GM21619 (cell line): ENCODE measurements at regions not wholly inside any gene's neighbourhood (a gene's known extent, or its start where the extent isn't known, plus 50 kb on each side); places are given as distances from the start of the nearest gene placed in this dataset.
"Not testable (repeated sequence)": the region's sequence is repeated elsewhere in the genome, so short reads cannot be mapped to it uniquely, and the experiment has no call there.

Experiments used
- ATAC-seq: cut with Tn5 transposase; IDR thresholded peaks from one replicate; pipeline ENCODE4 v1.9.1; 2021; ENCODE audit not compliant: unreplicated experiment

GRCh38 chr12:97983796-97984195, 521.2 kb downstream of the RMST start:
- ATAC-seq = no peak

GRCh38 chr12:97984436-97984835, 521.8 kb downstream of the RMST start:
- ATAC-seq = no peak

- ATAC-seq = no peak
Measured at GRCh38 chr12:97984974-97985580, 522.5 kb downstream of the RMST start.

GRCh38 chr12:97985834-97986233, 523.2 kb downstream of the RMST start:
- ATAC-seq = no peak

DNA sequence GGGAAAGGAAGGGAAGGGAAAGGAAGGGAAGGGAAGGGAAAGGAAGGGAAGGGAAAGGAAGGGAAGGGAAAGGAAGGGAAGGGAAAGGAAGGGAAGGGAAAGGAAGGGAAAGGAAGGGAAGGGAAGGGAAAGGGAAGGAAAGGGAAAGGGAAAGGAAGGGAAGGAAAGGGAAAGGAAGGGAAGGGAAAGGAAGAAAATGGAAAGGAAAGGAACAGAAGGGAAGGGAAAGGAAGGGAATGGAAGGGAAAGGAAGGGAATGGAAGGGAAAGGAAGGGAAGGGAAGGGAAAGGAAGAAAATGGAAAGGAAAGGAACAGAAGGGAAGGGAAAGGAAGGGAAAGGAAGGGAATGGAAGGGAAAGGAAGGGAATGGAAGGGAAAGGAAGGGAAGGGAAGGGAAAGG, 526.0 kb downstream of the RMST start:
- ATAC-seq = not testable (repeated sequence)

DNA sequence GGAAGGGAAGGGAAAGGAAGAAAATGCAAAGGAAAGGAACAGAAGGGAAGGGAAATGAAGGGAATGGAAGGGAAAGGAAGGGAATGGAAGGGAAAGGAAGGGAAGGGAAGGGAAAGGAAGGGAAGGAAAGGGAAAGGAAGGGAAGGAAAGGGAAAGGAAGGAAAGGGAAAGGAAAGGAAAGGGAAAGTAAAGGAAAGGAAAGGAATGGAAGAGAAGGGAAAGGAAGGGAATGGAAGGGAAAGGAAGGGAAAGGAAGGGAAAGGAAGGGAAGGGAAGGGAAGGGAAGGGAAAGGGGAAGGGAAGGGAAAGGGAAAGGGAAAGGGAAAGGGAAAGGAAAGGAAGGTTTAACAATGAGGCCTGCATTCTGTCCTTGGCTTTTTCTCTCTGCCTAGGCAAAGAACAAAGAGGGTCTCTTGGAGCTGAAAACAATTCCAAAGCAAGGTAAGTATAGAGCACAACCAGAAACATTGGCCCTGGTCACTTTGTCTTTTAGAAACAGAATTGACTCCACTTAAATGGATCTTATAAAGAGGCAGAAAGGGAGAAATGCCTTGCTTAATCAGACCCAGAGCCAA, 525.9 kb upstream of the TMPO start:
- ATAC-seq = no peak

- no peak for ATAC-seq
Measured at GRCh38 chr12:97994746-97995484, 520.5 kb upstream of the TMPO start.

GRCh38 chr12:97995559-97995958, 519.8 kb upstream of the TMPO start:
- ATAC-seq = no peak

DNA sequence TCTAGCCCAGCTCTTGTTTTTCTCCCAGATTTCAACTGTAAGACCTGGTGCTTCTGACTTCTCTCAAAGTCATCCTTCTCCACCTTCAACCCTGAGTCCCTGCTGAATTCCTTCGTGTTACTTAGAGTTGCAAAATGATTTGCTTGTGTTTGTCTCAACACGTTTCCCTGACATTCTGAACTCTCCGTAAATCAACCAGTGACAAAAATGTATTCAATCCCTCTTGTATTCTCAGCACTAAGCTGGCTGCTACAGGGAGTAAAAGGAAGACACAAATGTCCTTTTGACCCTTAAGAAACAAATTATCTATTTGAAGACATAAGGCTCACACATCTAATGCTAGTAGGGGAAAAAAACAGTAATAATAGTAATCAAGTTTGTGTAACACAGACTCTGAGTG, 514.0 kb upstream of the TMPO start:
- no peak for ATAC-seq

- ATAC-seq = peak; percentile 72
Measured at GRCh38 chr12:98002887-98003493, 512.4 kb upstream of the TMPO start.

DNA sequence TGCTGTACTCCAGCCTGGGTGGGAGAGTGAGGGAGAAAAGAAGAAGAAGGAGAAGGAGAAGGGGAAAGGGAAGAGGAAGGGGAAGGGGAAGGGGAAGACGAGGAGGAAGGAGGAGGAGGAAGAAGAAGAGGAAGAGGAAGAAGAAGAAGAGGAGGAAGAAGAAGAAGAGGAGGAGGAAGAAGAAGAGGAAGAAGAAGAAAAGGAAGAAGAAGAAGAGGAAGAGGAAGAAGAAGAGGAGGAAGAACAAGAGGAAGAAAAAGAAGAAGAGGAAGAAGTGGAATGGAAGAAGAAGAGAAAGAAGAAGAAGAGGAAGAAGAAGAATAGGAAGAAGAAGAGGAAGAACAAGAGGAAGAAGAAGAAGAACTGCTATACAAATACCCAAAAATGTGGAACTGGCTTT, 507.4 kb upstream of the TMPO start:
- no peak for ATAC-seq

DNA sequence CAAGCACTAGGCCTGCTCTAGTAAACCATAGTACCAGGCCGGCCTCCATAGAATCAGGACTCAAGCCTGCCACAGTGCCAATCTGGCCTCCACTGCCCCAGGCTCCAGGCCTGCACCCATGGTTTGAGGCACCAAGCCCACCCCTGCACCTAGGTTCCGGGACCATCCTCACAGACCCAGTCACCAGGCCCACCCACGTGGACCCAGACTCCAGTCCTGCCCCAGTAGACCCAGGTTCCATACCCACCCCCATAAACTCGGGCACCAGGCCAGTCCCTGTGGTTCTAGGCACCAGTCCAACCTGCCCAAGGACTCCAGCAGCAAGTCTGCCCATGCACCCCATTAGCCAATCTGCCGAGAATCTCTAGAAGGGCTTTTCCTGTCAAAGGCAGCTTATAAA, 501.8 kb upstream of the TMPO start:
- no peak for ATAC-seq

DNA sequence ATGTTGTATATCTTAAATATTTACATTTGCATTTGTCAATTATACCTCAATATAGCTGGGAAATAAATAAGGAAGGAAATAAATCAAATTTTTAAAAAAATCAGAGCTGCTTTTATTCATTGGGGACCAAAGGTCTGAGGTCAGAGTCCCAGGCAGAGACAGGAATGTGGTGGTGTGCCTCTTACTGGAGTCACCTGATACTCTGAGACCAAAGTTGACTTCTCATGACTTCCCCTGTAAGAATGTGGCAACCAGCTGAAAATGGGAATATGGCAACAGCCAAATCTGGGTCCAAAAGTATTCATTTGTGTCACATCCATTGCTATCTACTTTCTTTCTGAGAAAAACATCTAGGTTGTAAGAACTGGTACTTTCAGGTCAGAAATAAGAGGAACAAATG, 496.6 kb upstream of the TMPO start:
- no peak for ATAC-seq

DNA sequence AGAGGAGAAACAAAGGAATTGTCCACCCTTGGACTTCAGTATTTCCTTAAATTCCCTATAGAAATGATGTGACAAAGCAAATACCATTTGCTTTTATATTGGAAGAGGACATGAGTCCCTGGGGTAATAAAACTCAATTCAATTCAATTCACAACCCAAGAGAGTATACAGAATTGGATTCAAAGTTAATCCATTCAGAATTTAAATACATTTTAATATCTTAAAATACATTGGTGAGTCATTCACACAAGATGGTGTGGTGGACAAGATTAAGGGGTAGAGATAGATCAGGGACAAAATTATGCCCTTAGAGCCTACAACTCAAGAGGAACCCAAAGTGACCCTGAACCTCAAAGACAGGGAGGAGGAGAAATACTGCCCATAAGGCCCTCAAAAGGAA, 495.0 kb upstream of the TMPO start:
- ATAC-seq = no peak

DNA sequence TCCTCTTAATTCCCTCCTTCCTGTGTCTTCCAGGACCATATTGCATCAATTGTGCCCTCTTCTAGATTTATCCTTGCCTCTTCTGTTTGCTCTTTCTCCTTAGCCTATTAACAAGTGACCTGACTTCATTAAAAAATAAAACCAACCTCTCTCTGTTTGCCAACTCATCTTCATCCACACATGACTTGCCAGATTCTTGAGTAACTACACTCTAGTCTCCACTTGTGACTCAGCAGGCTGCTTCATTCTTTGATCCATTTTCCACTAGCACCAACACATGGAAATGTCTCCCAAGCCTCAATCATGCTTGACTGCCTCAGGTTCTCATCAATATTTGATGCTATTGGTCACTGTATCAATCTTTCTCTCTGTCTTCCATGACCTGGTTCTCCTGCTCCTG, 492.4 kb upstream of the TMPO start:
- ATAC-seq = no peak

GRCh38 chr12:98037401-98038140, 477.8 kb upstream of the TMPO start:
- no peak for ATAC-seq

- ATAC-seq = no peak
Measured at GRCh38 chr12:98042668-98043067, 472.7 kb upstream of the TMPO start.

DNA sequence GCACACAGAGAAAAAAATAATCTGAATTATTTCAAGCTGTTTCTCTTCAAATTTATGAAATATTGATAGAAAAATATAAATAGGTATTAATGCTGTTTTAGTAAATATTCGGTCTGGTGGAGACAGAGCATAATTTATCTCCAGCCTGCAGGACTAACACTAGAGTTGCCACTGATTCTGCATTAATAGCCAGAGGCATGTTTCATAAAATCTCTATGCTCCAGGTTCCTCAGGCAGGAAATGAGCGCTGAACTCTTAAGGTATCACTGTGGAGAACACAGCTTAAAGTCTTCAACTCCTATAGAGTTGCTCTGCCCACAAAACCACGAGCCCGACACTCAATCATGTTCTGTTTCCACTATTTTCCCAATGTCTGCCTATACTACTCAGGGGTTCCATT, 470.0 kb upstream of the TMPO start:
- no peak for ATAC-seq

DNA sequence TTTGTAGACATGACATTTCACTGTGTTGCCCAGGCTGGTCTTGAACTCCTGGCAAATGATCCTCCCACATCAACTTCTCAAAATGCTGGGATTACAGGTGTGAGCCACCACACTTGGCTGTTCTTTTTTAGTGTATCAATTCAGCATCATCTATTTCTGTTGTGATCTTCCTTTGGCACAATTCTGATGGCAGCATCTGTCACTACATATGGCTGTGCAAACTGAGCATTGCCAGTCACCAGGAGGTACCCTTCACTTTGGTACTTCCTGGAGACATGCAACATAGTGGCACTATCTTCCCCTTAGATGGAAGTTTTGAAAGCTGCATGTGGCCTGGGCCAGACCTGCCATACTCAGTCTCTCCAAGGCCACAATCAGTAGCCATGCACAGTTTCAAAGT, 467.1 kb upstream of the TMPO start:
- no peak for ATAC-seq

DNA sequence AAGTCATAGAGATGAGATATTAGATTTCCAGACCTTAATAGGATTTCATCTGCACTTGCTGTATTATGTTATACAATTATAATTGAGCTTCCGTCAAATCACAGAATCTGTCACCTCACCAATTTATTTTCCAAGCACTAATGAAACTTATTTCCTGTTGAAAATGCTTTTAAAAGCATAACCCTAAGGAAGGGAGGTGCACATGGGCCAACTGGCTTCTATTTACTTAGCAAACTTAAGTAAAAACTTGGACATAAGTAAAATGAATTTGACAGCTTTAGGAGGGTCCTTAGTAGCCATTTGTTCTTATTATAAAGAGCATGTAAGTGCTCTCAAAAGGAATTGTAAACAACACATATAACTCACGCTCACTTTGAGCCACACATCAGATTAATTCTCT, 462.2 kb upstream of the TMPO start:
- ATAC-seq = no peak

GRCh38 chr12:98057701-98058100, 457.7 kb upstream of the TMPO start:
- no peak for ATAC-seq

GRCh38 chr12:98058213-98058612, 457.2 kb upstream of the TMPO start:
- ATAC-seq = no peak
